ENCODE measurements at regions not wholly inside any gene's neighbourhood (a gene's known extent, or its start where the extent isn't known, plus 50 kb on each side); places are given as distances from the start of the nearest gene placed in this dataset.
"Not testable (repeated sequence)": the region's sequence is repeated elsewhere in the genome, so short reads cannot be mapped to it uniquely, and the experiment has no call there.

DNA sequence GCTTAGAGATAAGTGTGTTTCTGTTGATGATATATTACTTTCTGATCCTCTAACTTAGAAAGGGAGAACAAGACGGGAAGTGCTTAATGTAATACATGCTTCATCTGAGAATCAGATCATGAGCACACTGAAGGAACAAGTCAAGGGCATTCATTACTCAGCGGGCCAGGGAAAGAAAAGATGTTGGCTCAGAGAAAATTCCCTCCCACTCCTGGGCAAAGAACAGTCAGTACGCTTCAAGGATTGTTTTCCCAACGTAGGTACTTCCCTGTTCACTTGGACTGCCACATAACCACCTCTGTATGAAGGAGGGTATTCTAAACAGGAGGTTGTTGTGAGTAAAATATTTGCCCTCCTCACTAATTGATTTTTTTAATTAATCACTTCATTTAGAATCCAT lies 374.5 kb upstream of the FMR1 start:
- DNase-seq (ENCODE audit: low read depth in 1 of 2, low spot score in 1 of 2) = no peak
- no peak overlapping the region for H3K4me3 ChIP-seq (replicated peaks; ENCODE audit: insufficient read depth, low read length)
- no peak overlapping the region for H3K27ac ChIP-seq (replicated peaks)
- TF ChIP-seq, protein P1, sequence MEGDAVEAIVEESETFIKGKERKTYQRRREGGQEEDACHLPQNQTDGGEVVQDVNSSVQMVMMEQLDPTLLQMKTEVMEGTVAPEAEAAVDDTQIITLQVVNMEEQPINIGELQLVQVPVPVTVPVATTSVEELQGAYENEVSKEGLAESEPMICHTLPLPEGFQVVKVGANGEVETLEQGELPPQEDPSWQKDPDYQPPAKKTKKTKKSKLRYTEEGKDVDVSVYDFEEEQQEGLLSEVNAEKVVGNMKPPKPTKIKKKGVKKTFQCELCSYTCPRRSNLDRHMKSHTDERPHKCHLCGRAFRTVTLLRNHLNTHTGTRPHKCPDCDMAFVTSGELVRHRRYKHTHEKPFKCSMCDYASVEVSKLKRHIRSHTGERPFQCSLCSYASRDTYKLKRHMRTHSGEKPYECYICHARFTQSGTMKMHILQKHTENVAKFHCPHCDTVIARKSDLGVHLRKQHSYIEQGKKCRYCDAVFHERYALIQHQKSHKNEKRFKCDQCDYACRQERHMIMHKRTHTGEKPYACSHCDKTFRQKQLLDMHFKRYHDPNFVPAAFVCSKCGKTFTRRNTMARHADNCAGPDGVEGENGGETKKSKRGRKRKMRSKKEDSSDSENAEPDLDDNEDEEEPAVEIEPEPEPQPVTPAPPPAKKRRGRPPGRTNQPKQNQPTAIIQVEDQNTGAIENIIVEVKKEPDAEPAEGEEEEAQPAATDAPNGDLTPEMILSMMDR (IDR thresholded peaks at IDR 0.05; ENCODE audit: insufficient read depth, low read length) = no peak
- TF ChIP-seq, protein P2, sequence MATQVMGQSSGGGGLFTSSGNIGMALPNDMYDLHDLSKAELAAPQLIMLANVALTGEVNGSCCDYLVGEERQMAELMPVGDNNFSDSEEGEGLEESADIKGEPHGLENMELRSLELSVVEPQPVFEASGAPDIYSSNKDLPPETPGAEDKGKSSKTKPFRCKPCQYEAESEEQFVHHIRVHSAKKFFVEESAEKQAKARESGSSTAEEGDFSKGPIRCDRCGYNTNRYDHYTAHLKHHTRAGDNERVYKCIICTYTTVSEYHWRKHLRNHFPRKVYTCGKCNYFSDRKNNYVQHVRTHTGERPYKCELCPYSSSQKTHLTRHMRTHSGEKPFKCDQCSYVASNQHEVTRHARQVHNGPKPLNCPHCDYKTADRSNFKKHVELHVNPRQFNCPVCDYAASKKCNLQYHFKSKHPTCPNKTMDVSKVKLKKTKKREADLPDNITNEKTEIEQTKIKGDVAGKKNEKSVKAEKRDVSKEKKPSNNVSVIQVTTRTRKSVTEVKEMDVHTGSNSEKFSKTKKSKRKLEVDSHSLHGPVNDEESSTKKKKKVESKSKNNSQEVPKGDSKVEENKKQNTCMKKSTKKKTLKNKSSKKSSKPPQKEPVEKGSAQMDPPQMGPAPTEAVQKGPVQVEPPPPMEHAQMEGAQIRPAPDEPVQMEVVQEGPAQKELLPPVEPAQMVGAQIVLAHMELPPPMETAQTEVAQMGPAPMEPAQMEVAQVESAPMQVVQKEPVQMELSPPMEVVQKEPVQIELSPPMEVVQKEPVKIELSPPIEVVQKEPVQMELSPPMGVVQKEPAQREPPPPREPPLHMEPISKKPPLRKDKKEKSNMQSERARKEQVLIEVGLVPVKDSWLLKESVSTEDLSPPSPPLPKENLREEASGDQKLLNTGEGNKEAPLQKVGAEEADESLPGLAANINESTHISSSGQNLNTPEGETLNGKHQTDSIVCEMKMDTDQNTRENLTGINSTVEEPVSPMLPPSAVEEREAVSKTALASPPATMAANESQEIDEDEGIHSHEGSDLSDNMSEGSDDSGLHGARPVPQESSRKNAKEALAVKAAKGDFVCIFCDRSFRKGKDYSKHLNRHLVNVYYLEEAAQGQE (IDR thresholded peaks at IDR 0.05; ENCODE audit: insufficient replicate concordance, low read depth) = no peak
- no peak for TF ChIP-seq SPI1 (IDR thresholded peaks at IDR 0.05; ENCODE audit: borderline replicate concordance, low read depth)
- no peak for TF ChIP-seq POLR2AphosphoS5 (IDR thresholded peaks at IDR 0.05; ENCODE audit: low read depth)
- TF ChIP-seq GABPA (IDR thresholded peaks at IDR 0.05; ENCODE audit: low read depth) = no peak
- peaks cover 4% of the 10 kb centered on the region for H3K27me3 ChIP-seq (ENCODE audit: insufficient read depth, poor library complexity, severe bottlenecking)

DNA sequence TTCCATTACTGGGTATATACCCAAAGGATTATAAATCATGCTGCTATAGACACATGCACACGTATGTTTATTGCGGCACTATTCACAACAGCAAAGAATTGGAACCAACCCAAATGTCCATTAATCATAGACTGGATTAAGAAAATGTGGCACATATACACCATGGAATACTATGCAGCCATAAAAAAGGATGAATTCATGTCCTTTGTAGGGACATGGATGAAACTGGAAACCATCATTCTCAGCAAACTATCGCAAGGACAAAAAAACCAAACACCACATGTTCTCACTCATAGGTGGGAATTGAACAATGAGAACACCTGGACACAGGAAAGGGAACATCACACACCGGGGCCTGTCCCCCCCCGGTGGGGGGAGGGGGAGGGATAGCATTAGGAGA lies 363.7 kb upstream of the FMR1 start:
- DNase-seq (ENCODE audit: low read depth in 1 of 2, low spot score in 1 of 2); H3K4me3 ChIP-seq (replicated peaks; ENCODE audit: insufficient read depth, low read length); H3K27ac ChIP-seq (replicated peaks); H3K27me3 ChIP-seq (ENCODE audit: insufficient read depth, poor library complexity, severe bottlenecking): not testable (repeated sequence)

GRCh38 chrX:147550217-147550616 lies 361.5 kb upstream of the FMR1 start:
- no peak overlapping the region for H3K27ac ChIP-seq (replicated peaks)
- peak in 1 of 2 experiments; percentile 16 for DNase-seq (ENCODE audit: low read depth in 1 of 2, low spot score in 1 of 2)
- no peaks in the 10 kb centered on the region for H3K27me3 ChIP-seq (ENCODE audit: insufficient read depth, poor library complexity, severe bottlenecking)
- H3K4me3 ChIP-seq (replicated peaks; ENCODE audit: insufficient read depth, low read length) = no peak overlapping the region
- no peak for TF ChIP-seq SPI1 (IDR thresholded peaks at IDR 0.05; ENCODE audit: borderline replicate concordance, low read depth)

DNA sequence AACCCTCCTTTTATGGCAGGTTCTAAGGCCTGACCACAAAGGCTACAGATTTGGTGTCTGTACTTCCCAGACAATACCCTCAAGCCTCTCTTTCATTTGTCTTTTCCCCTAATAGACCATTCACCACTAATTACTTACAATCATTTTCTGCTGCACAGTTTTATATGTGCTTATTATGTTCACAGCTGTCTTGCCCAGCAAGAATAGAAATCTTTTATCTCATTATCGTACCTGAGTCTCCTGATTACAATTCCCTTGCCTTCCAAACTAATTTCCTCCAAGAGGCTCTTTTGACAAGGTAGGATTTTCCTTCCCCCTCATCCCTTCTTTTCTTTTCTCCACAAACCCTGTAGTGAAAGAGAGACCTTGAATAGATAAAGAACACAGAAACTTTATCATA lies 352.5 kb upstream of the FMR1 start:
- no peak for DNase-seq (ENCODE audit: low read depth in 1 of 2, low spot score in 1 of 2)
- Histone ChIP-seq H3K4me3 (replicated peaks; ENCODE audit: insufficient read depth, low read length) (no peak overlapping the region), H3K27me3 (ENCODE audit: insufficient read depth, poor library complexity, severe bottlenecking) (no peaks in the 10 kb centered on the region), H3K27ac (replicated peaks) (no peak overlapping the region)
- TF ChIP-seq, protein P2 (IDR thresholded peaks at IDR 0.05; ENCODE audit: insufficient replicate concordance, low read depth) = no peak
- TF ChIP-seq, protein P1 (IDR thresholded peaks at IDR 0.05; ENCODE audit: insufficient read depth, low read length) = no peak
- TF ChIP-seq POLR2AphosphoS5 (IDR thresholded peaks at IDR 0.05; ENCODE audit: low read depth) = no peak

DNA sequence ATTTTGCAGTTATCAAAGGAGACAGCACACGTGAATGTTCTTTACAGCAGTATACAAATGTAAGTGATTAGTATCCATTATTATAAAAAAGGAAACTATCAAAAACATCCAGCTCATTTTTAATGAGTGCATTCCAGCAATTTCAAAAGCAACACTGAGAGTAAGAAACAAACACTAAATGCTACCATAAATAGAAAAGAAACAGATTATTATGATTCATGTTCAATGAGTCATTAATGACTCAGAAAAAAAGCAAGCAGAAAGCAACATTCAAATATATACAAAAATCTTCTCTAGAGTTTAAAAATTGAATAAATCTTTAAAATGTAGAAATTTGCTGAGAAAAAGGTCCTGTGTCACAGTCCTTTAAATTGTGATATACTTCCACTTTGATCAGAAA lies 346.5 kb upstream of the FMR1 start:
- H3K27ac ChIP-seq (replicated peaks) = no peak overlapping the region
- no peak for TF ChIP-seq GABPA (IDR thresholded peaks at IDR 0.05; ENCODE audit: low read depth)
- TF ChIP-seq, protein P1 (IDR thresholded peaks at IDR 0.05; ENCODE audit: insufficient read depth, low read length) = no peak
- TF ChIP-seq POLR2AphosphoS5 (IDR thresholded peaks at IDR 0.05; ENCODE audit: low read depth) = no peak
- TF ChIP-seq, protein P2 (IDR thresholded peaks at IDR 0.05; ENCODE audit: insufficient replicate concordance, low read depth) = no peak
- TF ChIP-seq SPI1 (IDR thresholded peaks at IDR 0.05; ENCODE audit: borderline replicate concordance, low read depth) = no peak
- no peaks in the 10 kb centered on the region for H3K27me3 ChIP-seq (ENCODE audit: insufficient read depth, poor library complexity, severe bottlenecking)
- DNase-seq (ENCODE audit: low read depth in 1 of 2, low spot score in 1 of 2) = no peak
- H3K4me3 ChIP-seq (replicated peaks; ENCODE audit: insufficient read depth, low read length) = no peak overlapping the region
